ENCODE measurements at regions not wholly inside any gene's neighbourhood (a gene's known extent, or its start where the extent isn't known, plus 50 kb on each side); places are given as distances from the start of the nearest gene placed in this dataset.

GRCh38 chr4:124596816-124597215 is 115.7 kb downstream of the ANKRD50 start:
- TF ChIP-seq GATA3 (IDR thresholded peaks at IDR 0.05; ENCODE audit: low read depth, low read length) = no peak
- TF ChIP-seq GATA2 (IDR thresholded peaks at IDR 0.05; ENCODE audit: low read depth, low read length) = no peak

- TF ChIP-seq GATA3 (IDR thresholded peaks at IDR 0.05; ENCODE audit: low read depth, low read length) (no peak), GATA2 (IDR thresholded peaks at IDR 0.05; ENCODE audit: low read depth, low read length) (no peak)
These were observed 102.3 kb downstream of the ANKRD50 start for GRCh38 chr4:124610211-124610610.

All from SH-SY5Y (cell line).